Esophagus squamous epithelium (tissue), 4 donors: ENCODE measurements at regions not wholly inside any gene's neighbourhood (a gene's known extent, or its start where the extent isn't known, plus 50 kb on each side); places are given as distances from the start of the nearest gene placed in this dataset.

Source experiments
- CTCF ChIP-seq, 6 experiments: fragments of 450-650 bp in 4 of 6; fragments of 200-600 bp in 2 of 6; sonication (generic) in 2 of 6; IDR thresholded peaks; one replicate each; pipeline ENCODE4 v1.5.1; 2016 to 2019; ENCODE audit warnings: antibody characterized with exemption in 6 of 6, mild to moderate bottlenecking in 4 of 6, moderate library complexity in 4 of 6
- POLR2A ChIP-seq, 4 donors: fragments of 450-650 bp; IDR thresholded peaks; one replicate each; pipeline ENCODE4 v1.6.1; 2017; ENCODE audit warnings: antibody characterized with exemption in 4 of 4, mild to moderate bottlenecking in 4 of 4, moderate library complexity in 3 of 4

GRCh38 chr2:207282916-207283315 is 117.2 kb upstream of the KLF7 start:
- TF ChIP-seq CTCF (IDR thresholded peaks at IDR 0.05) (no peak), POLR2A (IDR thresholded peaks at IDR 0.05) (no peak)
